HG02610 (cell line): ENCODE measurements at regions not wholly inside any gene's neighbourhood (a gene's known extent, or its start where the extent isn't known, plus 50 kb on each side); places are given as distances from the start of the nearest gene placed in this dataset.

ENCODE experiments used
- ATAC-seq: cut with Tn5 transposase; IDR thresholded peaks from one replicate; pipeline ENCODE4 v1.9.1; 2021; ENCODE audit warnings: mild to moderate bottlenecking, moderate library complexity; ENCODE audit not compliant: unreplicated experiment

- ATAC-seq: no peak
Measured at GRCh38 chr16:63100082-63100481, 1063.8 kb upstream of the CDH8 start.

GRCh38 chr16:63096857-63097256 lies 1060.6 kb upstream of the CDH8 start:
- no peak for ATAC-seq

- ATAC-seq: no peak
Measured at GRCh38 chr16:63092736-63093135, 1056.5 kb upstream of the CDH8 start.

- ATAC-seq: no peak
Measured at GRCh38 chr16:63082101-63082500, 1045.9 kb upstream of the CDH8 start.

- no peak for ATAC-seq
Measured at GRCh38 chr16:63080746-63081145, 1044.5 kb upstream of the CDH8 start.

GRCh38 chr16:63069047-63069446 lies 1032.8 kb upstream of the CDH8 start:
- ATAC-seq: no peak

- ATAC-seq: no peak
Measured at GRCh38 chr16:63067141-63067540, 1030.9 kb upstream of the CDH8 start.

GRCh38 chr16:63066552-63066951 lies 1030.3 kb upstream of the CDH8 start:
- no peak for ATAC-seq

- ATAC-seq: no peak
Measured at GRCh38 chr16:63061319-63061718, 1025.1 kb upstream of the CDH8 start.

- ATAC-seq: no peak
Measured at GRCh38 chr16:63059676-63060075, 1023.4 kb upstream of the CDH8 start.

GRCh38 chr16:63057341-63057740 lies 1021.1 kb upstream of the CDH8 start:
- no peak for ATAC-seq

- no peak for ATAC-seq
Measured at GRCh38 chr16:63050391-63050790, 1014.2 kb upstream of the CDH8 start.

GRCh38 chr16:63038397-63039106 lies 1002.3 kb upstream of the CDH8 start:
- no peak for ATAC-seq

- no peak for ATAC-seq
Measured at GRCh38 chr16:63037761-63038396, 1001.6 kb upstream of the CDH8 start.

GRCh38 chr16:63018581-63019223 lies 982.5 kb upstream of the CDH8 start:
- no peak for ATAC-seq

- no peak for ATAC-seq
Measured at GRCh38 chr16:63008688-63009087, 972.5 kb upstream of the CDH8 start.

- ATAC-seq: no peak
Measured at GRCh38 chr16:63005356-63005755, 969.1 kb upstream of the CDH8 start.

- no peak for ATAC-seq
Measured at GRCh38 chr16:62989480-62989879, 953.2 kb upstream of the CDH8 start.

GRCh38 chr16:62985722-62986121 lies 949.5 kb upstream of the CDH8 start:
- ATAC-seq: no peak

GRCh38 chr16:62978451-62978850 lies 942.2 kb upstream of the CDH8 start:
- no peak for ATAC-seq

GRCh38 chr16:62977876-62978275 lies 941.6 kb upstream of the CDH8 start:
- no peak for ATAC-seq

GRCh38 chr16:62974424-62974823 lies 938.2 kb upstream of the CDH8 start:
- no peak for ATAC-seq
